SU-DHL-6 (cell line): ENCODE measurements at regions not wholly inside any gene's neighbourhood (a gene's known extent, or its start where the extent isn't known, plus 50 kb on each side); places are given as distances from the start of the nearest gene placed in this dataset.
"Not testable (repeated sequence)": the region's sequence is repeated elsewhere in the genome, so short reads cannot be mapped to it uniquely, and the experiment has no call there.

ENCODE experiments used
- H2AFZ ChIP-seq: fragments of 200-600 bp; sonication (generic); 2 replicates; pipeline ENCODE4 v1.6.1; 2014; ENCODE audit warnings: low read depth, mild to moderate bottlenecking, moderate library complexity, mixed read lengths, antibody characterized with exemption, low read length; ENCODE audit not compliant: severe bottlenecking
- H3F3A ChIP-seq: fragments of 200-600 bp; shearing (Covaris generic); 2 replicates; pipeline ENCODE4 v1.6.0; 2016; ENCODE audit warnings: antibody characterized with exemption, mild to moderate bottlenecking; ENCODE audit not compliant: insufficient read depth
- H3K27ac ChIP-seq: fragments of 200-600 bp; sonication (generic); 2 replicates; pipeline ENCODE4 v1.5.1; 2016; ENCODE audit warnings: low read depth, mild to moderate bottlenecking, low read length, moderate library complexity, mixed read lengths
- H3K27me3 ChIP-seq: fragments of 200-600 bp; sonication (generic), shearing (Covaris generic); 2 replicates; pipeline ENCODE4 v1.6.0; 2014; ENCODE audit warnings: mild to moderate bottlenecking, low read length
- H3K36me3 ChIP-seq: fragments of 200-600 bp; sonication (generic); 2 replicates; pipeline ENCODE4 v1.6.1; 2014; ENCODE audit warnings: mild to moderate bottlenecking, low read length, mixed read lengths
- H3K4me2 ChIP-seq: fragments of 300-600, 200-600 bp; shearing (Covaris generic), sonication (generic); 2 replicates; pipeline ENCODE4 v1.6.0; 2014; ENCODE audit warnings: low read length, low read depth, mild to moderate bottlenecking; ENCODE audit not compliant: poor library complexity, severe bottlenecking
- H3K4me3 ChIP-seq: fragments of 200-600 bp; sonication (generic); 2 replicates; pipeline ENCODE4 v1.5.1; 2014; ENCODE audit warnings: antibody characterized with exemption, low read length, mild to moderate bottlenecking, mixed read lengths; ENCODE audit not compliant: insufficient read depth, poor library complexity, severe bottlenecking
- H3K79me2 ChIP-seq: fragments of 200-600 bp; sonication (generic); 2 replicates; pipeline ENCODE4 v1.6.1; 2014; ENCODE audit warnings: mild to moderate bottlenecking, low read length, moderate library complexity; ENCODE audit not compliant: insufficient read depth
- H3K9ac ChIP-seq: fragments of 200-600 bp; sonication (generic); 2 replicates; pipeline ENCODE4 v1.7.0; 2014; ENCODE audit warnings: mild to moderate bottlenecking, low read length
- H3K9me2 ChIP-seq: fragments of 200-600 bp; sonication (generic); replicated peaks from 2 replicates; pipeline ENCODE4 v1.6.1; 2014; ENCODE audit warnings: low read length; ENCODE audit not compliant: insufficient read depth
- H3K9me3 ChIP-seq: fragments of 200-600 bp; sonication (generic); 2 replicates; pipeline ENCODE4 v1.6.1; 2014; ENCODE audit warnings: low read length, mixed read lengths; ENCODE audit not compliant: insufficient read depth
- H4K20me1 ChIP-seq: fragments of 200-600 bp; sonication (generic); 2 replicates; pipeline ENCODE4 v1.6.1; 2014; ENCODE audit warnings: low read depth, mild to moderate bottlenecking, antibody characterized with exemption, low read length, moderate library complexity, mixed read lengths
- EZH2phosphoT487 ChIP-seq: fragments of 200-600 bp; sonication (generic), shearing (Covaris generic); conservative IDR thresholded peaks from 2 replicates; pipeline ENCODE4 v1.6.1; 2018; ENCODE audit warnings: mild to moderate bottlenecking, antibody characterized with exemption, low read length, moderate library complexity, mixed read lengths
- TF ChIP-seq, protein P1 (sequence below): fragments of 200-600 bp; sonication (generic); IDR thresholded peaks from one replicate; pipeline ENCODE4 v1.5.1; 2017; ENCODE audit warnings: antibody characterized with exemption, mild to moderate bottlenecking, low read length, moderate library complexity; ENCODE audit not compliant: insufficient read depth, poor library complexity, severe bottlenecking

DNA sequence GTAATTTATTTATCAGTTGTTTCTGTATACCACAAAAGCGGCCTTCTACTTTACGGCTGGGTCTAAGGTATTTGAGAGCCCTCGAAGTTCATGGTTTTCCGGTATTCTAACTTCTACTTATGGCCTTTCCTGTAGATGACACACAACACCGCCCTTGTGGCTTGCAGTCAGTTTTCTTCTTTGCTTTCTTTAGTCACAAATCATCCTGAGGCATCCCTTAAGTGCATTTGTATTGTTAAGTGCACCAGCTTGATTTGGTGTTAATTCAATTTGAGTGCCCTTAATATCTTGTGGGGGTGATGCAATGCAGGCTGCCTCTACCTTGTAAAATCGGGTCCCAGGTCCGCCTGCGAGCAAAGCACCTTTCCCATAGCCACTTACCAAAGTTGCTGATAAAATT, 511.9 kb downstream of the CCDC171 start:
- Histone ChIP-seq H3K4me3 (no peak overlapping the region), H4K20me1 (no peaks in the 10 kb centered on the region), H3K9ac (no peak overlapping the region), H3K27ac (no peak overlapping the region), H3K36me3 (no peaks in the 10 kb centered on the region), H2AFZ (no peak overlapping the region), H3K9me3 (no peaks in the 10 kb centered on the region), H3K9me2 (no peaks in the 10 kb centered on the region), H3K79me2 (no peaks in the 10 kb centered on the region), H3K4me2 (no peak overlapping the region), H3F3A (no peaks in the 10 kb centered on the region), H3K27me3 (no peaks in the 10 kb centered on the region)
- no peak for TF ChIP-seq EZH2phosphoT487
- TF ChIP-seq, protein P1, sequence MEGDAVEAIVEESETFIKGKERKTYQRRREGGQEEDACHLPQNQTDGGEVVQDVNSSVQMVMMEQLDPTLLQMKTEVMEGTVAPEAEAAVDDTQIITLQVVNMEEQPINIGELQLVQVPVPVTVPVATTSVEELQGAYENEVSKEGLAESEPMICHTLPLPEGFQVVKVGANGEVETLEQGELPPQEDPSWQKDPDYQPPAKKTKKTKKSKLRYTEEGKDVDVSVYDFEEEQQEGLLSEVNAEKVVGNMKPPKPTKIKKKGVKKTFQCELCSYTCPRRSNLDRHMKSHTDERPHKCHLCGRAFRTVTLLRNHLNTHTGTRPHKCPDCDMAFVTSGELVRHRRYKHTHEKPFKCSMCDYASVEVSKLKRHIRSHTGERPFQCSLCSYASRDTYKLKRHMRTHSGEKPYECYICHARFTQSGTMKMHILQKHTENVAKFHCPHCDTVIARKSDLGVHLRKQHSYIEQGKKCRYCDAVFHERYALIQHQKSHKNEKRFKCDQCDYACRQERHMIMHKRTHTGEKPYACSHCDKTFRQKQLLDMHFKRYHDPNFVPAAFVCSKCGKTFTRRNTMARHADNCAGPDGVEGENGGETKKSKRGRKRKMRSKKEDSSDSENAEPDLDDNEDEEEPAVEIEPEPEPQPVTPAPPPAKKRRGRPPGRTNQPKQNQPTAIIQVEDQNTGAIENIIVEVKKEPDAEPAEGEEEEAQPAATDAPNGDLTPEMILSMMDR = no peak

DNA sequence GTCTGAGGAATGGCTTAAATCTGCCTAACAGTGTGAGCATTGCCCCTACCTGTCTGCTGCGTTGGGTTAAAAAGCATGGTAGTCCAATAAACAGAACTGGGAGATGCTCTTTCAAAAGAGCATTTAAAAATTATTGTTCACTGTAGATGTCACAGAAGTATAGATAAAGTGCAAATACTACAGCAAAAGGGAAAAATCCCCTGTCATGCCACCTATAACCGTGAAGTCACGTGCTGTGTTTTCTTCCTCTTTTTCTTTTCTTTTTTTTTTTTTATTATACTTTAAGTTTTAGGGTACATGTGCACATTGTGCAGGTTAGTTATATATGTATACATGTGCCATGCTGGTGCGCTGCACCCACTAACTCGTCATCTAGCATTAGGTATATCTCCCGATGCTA, 513.4 kb downstream of the CCDC171 start:
- not testable (repeated sequence) for H3K4me3 ChIP-seq, H3K79me2 ChIP-seq, H3K36me3 ChIP-seq, H4K20me1 ChIP-seq, H3K27me3 ChIP-seq, H2AFZ ChIP-seq, H3F3A ChIP-seq, H3K9me3 ChIP-seq, H3K4me2 ChIP-seq, H3K9ac ChIP-seq, H3K9me2 ChIP-seq, H3K27ac ChIP-seq

DNA sequence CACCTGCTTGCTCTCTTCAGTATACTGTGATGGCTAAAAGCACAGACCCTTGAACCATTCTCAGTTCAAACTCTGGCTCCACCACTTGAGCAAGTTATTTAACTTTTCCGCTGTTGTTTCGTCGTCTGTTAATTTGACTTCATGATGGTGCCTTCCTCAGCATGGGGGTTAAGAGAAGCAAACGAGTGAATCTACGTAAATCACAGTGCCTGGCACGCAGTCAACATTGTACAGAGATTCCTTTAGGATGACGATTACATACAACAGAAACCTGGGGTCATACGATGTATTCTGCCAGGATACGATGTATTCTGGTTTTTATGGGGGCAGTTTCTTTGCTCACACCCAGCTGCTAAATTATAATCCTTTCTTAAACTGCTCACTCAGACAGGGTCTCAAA, 515.6 kb downstream of the CCDC171 start:
- H3K4me3 ChIP-seq = no peak overlapping the region
- no peak overlapping the region for H2AFZ ChIP-seq
- no peaks in the 10 kb centered on the region for H3K9me3 ChIP-seq
- H3K27ac ChIP-seq = no peak overlapping the region
- H3K36me3 ChIP-seq = no peaks in the 10 kb centered on the region
- no peaks in the 10 kb centered on the region for H4K20me1 ChIP-seq
- H3K27me3 ChIP-seq = no peaks in the 10 kb centered on the region
- no peak overlapping the region for H3K9ac ChIP-seq
- TF ChIP-seq, protein P1 = no peak
- no peak for TF ChIP-seq EZH2phosphoT487
- no peaks in the 10 kb centered on the region for H3K9me2 ChIP-seq
- H3K79me2 ChIP-seq = no peaks in the 10 kb centered on the region
- no peaks in the 10 kb centered on the region for H3F3A ChIP-seq
- no peak overlapping the region for H3K4me2 ChIP-seq

DNA sequence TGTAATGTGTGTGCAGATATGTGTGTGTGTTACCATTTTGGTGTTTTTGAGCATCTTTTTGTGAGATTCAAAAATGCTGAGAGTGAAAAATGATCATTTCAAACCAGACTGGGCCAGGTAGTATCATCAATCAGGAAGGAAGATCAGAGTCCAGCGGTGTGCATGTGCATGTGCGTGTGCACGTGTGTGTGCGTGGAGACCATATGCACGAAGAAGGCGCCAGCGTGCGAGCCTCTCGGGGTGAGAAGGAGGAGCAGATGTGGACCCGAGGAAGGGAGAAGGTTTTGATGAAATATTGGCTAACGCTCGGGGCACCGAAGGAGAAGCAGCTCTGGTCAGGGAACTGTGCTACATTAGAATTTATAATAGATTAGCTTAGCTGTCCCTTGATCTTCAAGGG, 516.4 kb downstream of the CCDC171 start:
- Histone ChIP-seq H3K9me3 (no peaks in the 10 kb centered on the region), H3K9ac (no peak overlapping the region), H3K4me3 (no peak overlapping the region), H2AFZ (no peak overlapping the region), H3F3A (no peaks in the 10 kb centered on the region), H3K79me2 (no peaks in the 10 kb centered on the region), H4K20me1 (no peaks in the 10 kb centered on the region), H3K4me2 (no peak overlapping the region), H3K36me3 (no peaks in the 10 kb centered on the region), H3K9me2 (no peaks in the 10 kb centered on the region), H3K27ac (no peak overlapping the region), H3K27me3 (no peaks in the 10 kb centered on the region)
- TF ChIP-seq EZH2phosphoT487 = no peak
- TF ChIP-seq, protein P1 = no peak
